Sigmoid colon (tissue), 4 donors: ENCODE measurements at regions not wholly inside any gene's neighbourhood (a gene's known extent, or its start where the extent isn't known, plus 50 kb on each side); places are given as distances from the start of the nearest gene placed in this dataset.

Source experiments
- CTCF ChIP-seq, 4 experiments: fragments of 450-650 bp in 3 of 4; fragments of 200-600 bp in 1 of 4; IDR thresholded peaks; one replicate each; pipeline ENCODE4 v1.5.1; 2016 to 2019; ENCODE audit warnings: antibody characterized with exemption in 4 of 4, mild to moderate bottlenecking in 3 of 4, moderate library complexity in 2 of 4
- EP300 ChIP-seq, 4 donors: sonication (generic); formaldehyde crosslinking; IDR thresholded peaks; one replicate each; pipeline ENCODE4 v1.6.1; 2017; ENCODE audit warnings: antibody characterized with exemption in 4 of 4
- POLR2A ChIP-seq, 2 donors: fragments of 450-650 bp; IDR thresholded peaks; one replicate each; pipeline ENCODE4 v1.6.1; 2016; ENCODE audit warnings: antibody characterized with exemption in 2 of 2, mild to moderate bottlenecking in 2 of 2, moderate library complexity in 2 of 2
- POLR2AphosphoS5 ChIP-seq, 4 donors: sonication (generic); formaldehyde crosslinking; IDR thresholded peaks; one replicate each; pipeline ENCODE4 v1.6.1; 2017; ENCODE audit warnings: antibody characterized with exemption in 4 of 4

- no peak for TF ChIP-seq CTCF (IDR thresholded peaks at IDR 0.05)
- no peak for TF ChIP-seq EP300 (IDR thresholded peaks at IDR 0.05)
- TF ChIP-seq POLR2AphosphoS5 (IDR thresholded peaks at IDR 0.05), result no peak
- no peak for TF ChIP-seq POLR2A (IDR thresholded peaks at IDR 0.05)
These were observed 233.5 kb upstream of the WWC1 start for GRCh38 chr5:168057905-168058304.
